ENCODE measurements at regions not wholly inside any gene's neighbourhood (a gene's known extent, or its start where the extent isn't known, plus 50 kb on each side); places are given as distances from the start of the nearest gene placed in this dataset.

- H3K79me1 ChIP-seq (ENCODE audit: insufficient read depth, low read depth, low read length, poor library complexity, severe bottlenecking) = no peaks in the 10 kb centered on the region
- no peak overlapping the region for H3K18ac ChIP-seq (ENCODE audit: insufficient read length, low read depth, low read length)
- H3K9me3 ChIP-seq (ENCODE audit: control insufficient read depth, low read depth, low read length) = no peaks in the 10 kb centered on the region
- H2BK120ac ChIP-seq (ENCODE audit: low read depth, low read length, poor library complexity, severe bottlenecking) = no peak overlapping the region
- no peaks in the 10 kb centered on the region for H3K4me1 ChIP-seq (ENCODE audit: insufficient read depth, low read length)
- H4K20me1 ChIP-seq (ENCODE audit: control insufficient read depth, insufficient read depth, insufficient read length) = no peaks in the 10 kb centered on the region
- no peak overlapping the region for H3K14ac ChIP-seq (ENCODE audit: insufficient read depth, low read length)
- H2BK20ac ChIP-seq (ENCODE audit: low read depth, low read length, poor library complexity, severe bottlenecking) = no peak overlapping the region
- no peaks in the 10 kb centered on the region for H3K27me3 ChIP-seq (ENCODE audit: insufficient read depth, low read length)
- no peak overlapping the region for H3K23ac ChIP-seq (ENCODE audit: insufficient read length, low read depth, low read length)
- H2AFZ ChIP-seq (ENCODE audit: low read length) = no peak overlapping the region
- no peak overlapping the region for H3K9ac ChIP-seq (ENCODE audit: extremely low read depth, insufficient read length, low read length)
- H3K36me3 Mint-ChIP-seq (ENCODE audit: insufficient read depth in 1 of 3, low read depth in 3 of 3) = no peaks in the 10 kb centered on the region
- H3K4me1 Mint-ChIP-seq = peaks cover 3 to 7% of the 10 kb centered on the region in 2 experiments; a peak in 1 of 4 replicates
- H3K79me2 ChIP-seq (ENCODE audit: insufficient read depth, low read length) = no peaks in the 10 kb centered on the region
- TF ChIP-seq, protein P1, sequence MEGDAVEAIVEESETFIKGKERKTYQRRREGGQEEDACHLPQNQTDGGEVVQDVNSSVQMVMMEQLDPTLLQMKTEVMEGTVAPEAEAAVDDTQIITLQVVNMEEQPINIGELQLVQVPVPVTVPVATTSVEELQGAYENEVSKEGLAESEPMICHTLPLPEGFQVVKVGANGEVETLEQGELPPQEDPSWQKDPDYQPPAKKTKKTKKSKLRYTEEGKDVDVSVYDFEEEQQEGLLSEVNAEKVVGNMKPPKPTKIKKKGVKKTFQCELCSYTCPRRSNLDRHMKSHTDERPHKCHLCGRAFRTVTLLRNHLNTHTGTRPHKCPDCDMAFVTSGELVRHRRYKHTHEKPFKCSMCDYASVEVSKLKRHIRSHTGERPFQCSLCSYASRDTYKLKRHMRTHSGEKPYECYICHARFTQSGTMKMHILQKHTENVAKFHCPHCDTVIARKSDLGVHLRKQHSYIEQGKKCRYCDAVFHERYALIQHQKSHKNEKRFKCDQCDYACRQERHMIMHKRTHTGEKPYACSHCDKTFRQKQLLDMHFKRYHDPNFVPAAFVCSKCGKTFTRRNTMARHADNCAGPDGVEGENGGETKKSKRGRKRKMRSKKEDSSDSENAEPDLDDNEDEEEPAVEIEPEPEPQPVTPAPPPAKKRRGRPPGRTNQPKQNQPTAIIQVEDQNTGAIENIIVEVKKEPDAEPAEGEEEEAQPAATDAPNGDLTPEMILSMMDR (conservative IDR thresholded peaks at IDR 0.05) = no peak
- no peak overlapping the region for H3K56ac ChIP-seq (ENCODE audit: insufficient read length, low read depth, low read length)
- H3K4ac ChIP-seq (ENCODE audit: low read depth, low read length) = no peak overlapping the region
- H4K91ac ChIP-seq (ENCODE audit: insufficient read length, low read depth, low read length) = no peak overlapping the region
- H4K8ac ChIP-seq (replicated peaks; ENCODE audit: insufficient read length, low read depth, low read length) = no peak overlapping the region
- no peak overlapping the region for H3K27ac Mint-ChIP-seq
- no peak overlapping the region for H2AK5ac ChIP-seq (ENCODE audit: insufficient read length, low read length)
- no peak overlapping the region for H2BK5ac ChIP-seq (ENCODE audit: insufficient read length, low read length)
- WGBS (ENCODE audit: extremely low coverage, insufficient read length, low lambda C conversion rate) = no CpG with 5 or more reads among the region's 1 CpG
- H3K27me3 Mint-ChIP-seq (ENCODE audit: low read depth) = no peaks in the 10 kb centered on the region
- no peak overlapping the region for H3K4me2 ChIP-seq (ENCODE audit: insufficient read depth, insufficient read length, low read length)
- no peak overlapping the region for H2BK15ac ChIP-seq (ENCODE audit: low read depth, low read length)
- H3K23me2 ChIP-seq (ENCODE audit: insufficient read length, low read depth, low read length, poor library complexity, severe bottlenecking) = no peaks in the 10 kb centered on the region
- no peak overlapping the region for H3K4me3 Mint-ChIP-seq
- no peak for DNase-seq
- no peak overlapping the region for H2BK12ac ChIP-seq (ENCODE audit: insufficient read length, low read depth, low read length)
- H3K9me3 Mint-ChIP-seq = no peaks in the 10 kb centered on the region
- no peak overlapping the region for H4K5ac ChIP-seq (ENCODE audit: insufficient read length, low read depth, low read length)
- H3K27ac ChIP-seq (ENCODE audit: insufficient read length, low read depth, low read length) = no peak overlapping the region
- no peak overlapping the region for H3T11ph ChIP-seq (ENCODE audit: low read length)
Measured at GRCh38 chr7:36787933-36788378, 63.7 kb upstream of the AOAH start.
